Renal pelvis (tissue), 1 donor: ENCODE measurements at regions not wholly inside any gene's neighbourhood (a gene's known extent, or its start where the extent isn't known, plus 50 kb on each side); places are given as distances from the start of the nearest gene placed in this dataset.

Source experiments
- DNase-seq: peaks from one replicate; pipeline ENCODE4 v3.0.0-alpha.2; 2013

- no peak for DNase-seq
Observed at GRCh38 chr3:126266850-126267168, 86.4 kb upstream of the ALDH1L1 start.

DNA sequence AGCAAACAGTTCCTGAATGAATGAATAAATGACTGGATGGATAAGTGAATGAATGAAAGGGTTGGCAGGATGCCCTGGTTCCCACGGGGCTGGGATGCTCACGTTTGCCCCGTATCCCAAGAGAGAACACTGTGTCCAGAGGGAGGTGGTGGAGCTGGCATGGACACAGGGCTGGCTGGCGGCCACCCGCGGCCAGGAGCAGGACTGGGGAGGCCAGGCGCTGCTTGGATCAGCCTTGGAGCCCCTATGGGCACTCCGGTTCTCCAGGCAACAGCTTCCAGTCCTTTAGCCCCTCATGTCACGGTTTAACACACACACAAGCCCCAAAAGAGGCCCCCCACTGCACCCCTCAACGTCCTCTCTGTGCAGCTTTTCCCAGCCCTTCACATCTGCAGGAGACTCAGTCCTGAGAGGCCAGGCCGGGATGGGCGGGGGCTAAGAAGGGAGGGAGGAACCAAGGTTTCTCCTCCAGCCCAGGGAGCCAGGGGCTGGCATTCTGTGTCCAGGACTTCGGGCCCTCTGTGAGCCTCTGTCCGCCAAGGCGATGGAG lies 86.0 kb upstream of the ALDH1L1 start:
- DNase-seq = no peak

DNA sequence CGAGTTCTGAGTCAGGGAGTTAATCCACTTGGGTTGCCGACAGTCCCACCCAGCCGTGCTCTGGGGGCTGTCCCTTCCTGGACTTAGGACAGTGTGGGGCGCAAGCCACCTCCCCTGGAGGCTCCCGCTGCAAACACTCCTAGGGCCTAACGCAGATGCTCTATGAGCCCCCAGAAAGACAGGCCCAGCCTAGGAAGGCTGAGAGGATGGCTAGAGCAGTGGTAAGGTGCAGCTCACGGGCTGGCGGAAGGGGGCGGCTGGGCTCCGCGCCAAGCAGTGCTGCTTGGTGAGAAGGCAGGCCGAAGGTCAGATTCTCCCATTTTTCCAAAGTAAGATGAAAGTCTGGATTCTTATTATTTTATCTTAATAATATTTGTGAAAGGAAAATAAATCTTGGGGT lies 84.6 kb upstream of the ALDH1L1 start:
- no peak for DNase-seq

- no peak for DNase-seq
Observed at GRCh38 chr3:126264381-126264780, 84.0 kb upstream of the ALDH1L1 start.

DNA sequence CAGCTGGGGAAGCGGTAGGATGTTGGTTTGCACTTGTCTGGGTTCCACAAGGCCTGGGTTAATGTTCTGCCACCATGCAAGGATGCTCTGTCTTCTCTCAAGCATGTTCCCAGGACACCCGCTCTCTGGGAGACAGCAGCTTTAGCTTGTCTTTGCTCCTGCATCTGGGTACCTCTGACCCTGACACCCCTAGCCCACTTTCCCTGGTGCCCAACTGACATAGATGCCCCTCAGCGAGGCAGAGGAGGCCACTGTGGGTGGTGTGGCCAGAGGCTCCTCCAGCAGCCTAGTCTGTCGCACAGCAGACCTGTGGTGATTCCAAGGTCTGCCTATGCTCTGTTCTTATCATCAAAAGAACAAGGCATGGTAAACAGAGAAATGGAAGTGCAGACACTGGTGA lies 83.6 kb upstream of the ALDH1L1 start:
- DNase-seq = no peak

GRCh38 chr3:126263539-126263938 lies 83.2 kb upstream of the ALDH1L1 start:
- no peak for DNase-seq

DNA sequence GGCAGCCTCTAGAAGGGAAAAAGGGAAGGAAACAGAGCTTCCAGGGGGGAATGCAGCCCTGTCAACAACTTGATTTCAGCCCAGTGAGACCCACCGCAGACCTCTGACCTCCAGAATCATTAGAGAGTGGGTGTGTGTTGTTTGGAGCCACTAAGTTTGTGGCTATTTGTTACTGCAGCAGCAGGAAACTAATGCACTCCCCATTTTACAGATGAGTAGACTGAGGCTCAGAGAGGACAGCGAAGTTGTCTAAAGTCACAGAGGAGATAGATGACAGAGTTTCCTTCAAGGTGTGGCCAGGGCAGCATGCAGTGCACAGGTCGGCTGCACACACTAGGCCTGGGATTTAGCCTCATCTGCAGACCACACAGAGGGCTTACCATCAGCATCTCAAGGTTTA lies 81.8 kb upstream of the ALDH1L1 start:
- no peak for DNase-seq

GRCh38 chr3:126261037-126261436 lies 80.7 kb upstream of the ALDH1L1 start:
- DNase-seq = no peak

DNA sequence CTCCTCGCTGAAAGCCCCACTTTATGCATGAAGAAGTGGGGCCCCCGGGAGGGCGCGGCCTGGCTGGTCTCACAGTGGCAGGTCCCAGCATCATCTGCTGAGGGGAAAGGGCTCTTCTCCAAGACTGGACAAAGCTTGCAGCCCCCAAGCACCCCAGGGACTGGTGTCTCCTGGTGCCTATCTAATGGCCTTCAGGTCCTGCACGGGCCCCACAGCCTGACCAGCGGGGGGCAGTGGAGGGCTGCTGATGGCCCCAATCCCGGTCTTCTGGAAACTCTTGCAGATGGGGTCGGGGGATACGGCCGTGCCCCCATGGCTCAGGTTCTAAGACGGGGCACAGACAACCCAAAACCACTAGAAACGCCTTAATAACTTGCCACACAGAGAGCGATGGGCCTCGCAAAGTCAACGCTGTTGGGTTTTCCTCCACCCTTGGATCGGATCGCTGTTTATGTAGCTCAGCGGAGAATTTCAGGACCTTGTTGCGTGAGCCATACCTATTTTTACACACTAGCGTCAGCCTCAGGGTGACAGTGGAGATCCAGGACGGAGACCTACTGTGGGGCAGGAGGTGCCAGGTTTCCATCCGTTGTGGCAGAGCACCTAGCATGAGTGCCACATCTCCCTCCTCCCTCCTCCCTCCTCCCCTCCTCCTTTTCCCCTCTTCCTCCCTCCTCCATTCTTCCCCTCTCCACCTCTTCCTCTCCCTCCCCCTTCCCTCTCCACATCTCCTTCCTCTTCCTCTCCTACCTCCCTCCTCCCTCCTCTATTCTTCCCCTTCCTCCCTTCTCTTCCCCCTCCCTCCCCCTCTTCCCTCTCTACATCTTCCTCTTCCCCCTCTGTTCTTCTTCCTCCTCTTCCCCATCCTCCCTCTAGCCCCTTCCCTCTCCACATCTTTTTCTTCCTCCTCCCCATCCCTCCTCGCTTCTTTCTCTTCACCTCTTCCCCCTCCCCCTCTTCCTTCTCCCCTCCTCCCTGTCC lies 79.3 kb upstream of the ALDH1L1 start:
- DNase-seq = no peak

DNA sequence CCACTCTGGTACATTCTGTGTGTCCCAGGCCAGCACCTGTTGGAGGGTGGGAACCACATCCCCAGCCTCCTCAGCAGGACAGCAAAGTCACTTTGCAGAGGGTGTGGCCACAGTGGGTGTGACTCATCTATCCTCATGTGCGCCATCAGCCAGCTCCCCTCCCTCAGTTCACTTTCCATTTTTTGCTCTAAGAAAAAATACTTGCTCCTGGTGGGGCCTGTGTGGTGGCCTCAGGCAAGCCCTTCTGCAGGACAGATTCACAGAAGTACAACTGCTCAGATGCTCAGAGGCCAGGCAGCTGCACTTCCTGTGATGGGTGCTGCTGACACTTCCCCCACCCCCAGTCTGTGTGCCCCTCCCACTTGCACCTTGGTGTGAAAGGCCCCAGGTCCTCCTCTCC lies 78.3 kb upstream of the ALDH1L1 start:
- DNase-seq = no peak

DNA sequence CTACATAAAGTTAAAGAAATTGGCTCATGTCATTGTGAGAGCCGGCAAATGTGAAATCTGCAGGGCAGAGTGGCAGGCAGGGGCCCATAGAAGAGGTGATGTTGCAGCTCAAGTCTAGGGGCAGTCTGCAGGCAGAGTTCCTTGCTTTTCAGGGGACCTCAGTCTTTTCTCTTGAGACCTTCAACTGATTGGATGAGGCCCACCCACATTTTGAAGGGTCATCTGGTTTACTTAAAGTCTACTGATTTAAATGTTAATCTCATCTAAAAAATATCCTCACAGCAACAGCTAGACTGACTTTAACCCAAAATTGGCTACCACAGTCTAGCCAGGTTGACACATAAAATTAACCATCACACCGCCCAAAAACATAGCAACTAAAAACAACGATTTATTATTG lies 77.6 kb upstream of the ALDH1L1 start:
- DNase-seq = no peak

- DNase-seq = no peak
Observed at GRCh38 chr3:126257174-126257573, 76.8 kb upstream of the ALDH1L1 start.

GRCh38 chr3:126256251-126256650 lies 75.9 kb upstream of the ALDH1L1 start:
- DNase-seq = no peak

DNA sequence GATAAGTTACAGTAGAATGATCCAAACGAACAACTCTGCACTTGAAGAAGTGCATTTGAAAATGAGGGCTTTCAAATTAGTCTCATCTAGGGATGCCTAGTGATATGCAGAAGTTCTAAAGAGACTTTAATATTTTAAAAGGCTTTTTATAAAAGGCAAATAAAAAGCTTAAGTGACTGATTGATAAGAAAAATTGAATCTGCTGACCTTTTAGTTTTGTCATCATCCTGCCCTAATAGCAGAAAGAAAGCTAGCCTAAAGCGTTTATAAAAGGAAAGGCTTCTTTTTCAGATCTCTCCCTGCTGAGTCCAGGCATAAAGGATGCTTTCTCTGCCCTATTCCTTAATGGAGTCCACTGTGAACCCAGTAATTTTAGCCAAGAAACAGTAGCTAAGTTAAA lies 72.7 kb upstream of the ALDH1L1 start:
- DNase-seq = no peak

GRCh38 chr3:126252373-126252772 lies 72.0 kb upstream of the ALDH1L1 start:
- no peak for DNase-seq

- DNase-seq = peak; percentile 58
Observed at GRCh38 chr3:126245811-126246727, 65.7 kb upstream of the ALDH1L1 start.
